Chondrocyte (in vitro differentiated cells): ENCODE measurements at regions not wholly inside any gene's neighbourhood (a gene's known extent, or its start where the extent isn't known, plus 50 kb on each side); places are given as distances from the start of the nearest gene placed in this dataset.
"Not testable (repeated sequence)": the region's sequence is repeated elsewhere in the genome, so short reads cannot be mapped to it uniquely, and the experiment has no call there.

Experiments used
- DNase-seq: peaks from one replicate; pipeline ENCODE4 v3.0.0; 2021; ENCODE audit warnings: mixed read lengths, low spot score
- H3K27ac Mint-ChIP-seq: one replicate; pipeline ENCODE4 v1.8.0; 2021; ENCODE audit warnings: mild to moderate bottlenecking, moderate library complexity, mixed read lengths; ENCODE audit not compliant: unreplicated experiment
- H3K27me3 Mint-ChIP-seq: 2 replicates; pipeline ENCODE4 v1.8.0; 2021; ENCODE audit warnings: low read depth, mixed read lengths
- H3K36me3 Mint-ChIP-seq: 2 replicates; pipeline ENCODE4 v1.8.0; 2021; ENCODE audit warnings: low read depth, mixed read lengths
- H3K4me1 Mint-ChIP-seq: 2 replicates; pipeline ENCODE4 v1.8.0; 2021; ENCODE audit warnings: low read depth, mild to moderate bottlenecking, mixed read lengths
- H3K4me3 Mint-ChIP-seq: one replicate; pipeline ENCODE4 v1.8.0; 2021; ENCODE audit warnings: mild to moderate bottlenecking, moderate library complexity, mixed read lengths; ENCODE audit not compliant: unreplicated experiment
- H3K9me3 Mint-ChIP-seq: 2 replicates; pipeline ENCODE4 v1.8.0; 2021; ENCODE audit warnings: low read depth, mixed read lengths
- CTCF ChIP-seq: fragments of 200-600 bp; sonication (generic); IDR thresholded peaks from 2 replicates; pipeline ENCODE4 v1.5.0; 2021; ENCODE audit warnings: antibody characterized with exemption, mild to moderate bottlenecking, moderate library complexity

- no peak for DNase-seq
- Mint-ChIP-seq H3K27ac (no peak overlapping the region), H3K36me3 (peaks cover 2% of the 10 kb centered on the region)
These were observed 79.4 kb upstream of the TLE4 start for GRCh38 chr9:79492092-79493009.

DNA sequence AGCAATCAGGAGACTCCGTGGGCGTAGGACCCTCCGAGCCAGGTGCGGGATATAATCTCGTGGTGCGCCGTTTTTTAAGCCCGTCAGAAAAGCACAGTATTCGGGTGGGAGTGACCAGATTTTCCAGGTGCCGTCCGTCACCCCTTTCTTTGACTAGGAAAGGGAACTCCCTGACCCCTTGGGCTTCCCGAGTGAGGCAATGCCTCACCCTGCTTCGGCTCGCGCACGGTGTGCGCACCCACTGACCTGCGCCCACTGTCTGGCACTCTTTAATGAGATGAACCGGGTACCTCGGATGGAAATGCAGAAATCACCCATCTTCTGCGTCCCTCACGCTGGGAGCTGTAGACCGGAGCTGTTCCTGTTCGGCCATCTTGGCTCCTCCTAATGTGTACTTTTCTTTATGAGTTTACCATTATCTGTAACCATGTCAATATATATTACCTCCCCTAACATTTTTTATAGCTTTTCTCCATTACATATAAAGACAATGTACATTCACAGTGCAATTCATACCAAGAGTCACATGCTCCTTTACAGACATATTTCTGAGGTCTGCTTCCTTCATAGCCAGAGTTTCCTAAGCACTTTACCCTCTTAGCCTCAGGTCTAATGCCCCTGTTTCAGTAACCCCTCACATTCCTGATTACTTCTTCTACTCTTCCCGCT is 71.4 kb upstream of the TLE4 start:
- H3K4me1 Mint-ChIP-seq, H3K27me3 Mint-ChIP-seq, H3K9me3 Mint-ChIP-seq, H3K27ac Mint-ChIP-seq, H3K36me3 Mint-ChIP-seq, H3K4me3 Mint-ChIP-seq, DNase-seq: not testable (repeated sequence)

More at GRCh38 chr9:79492092-79493009, 79.4 kb upstream of the TLE4 start:
- no peak overlapping the region for H3K4me3 Mint-ChIP-seq
- no peak for TF ChIP-seq CTCF
- peaks cover 8% of the 10 kb centered on the region for H3K9me3 Mint-ChIP-seq
- no peaks in the 10 kb centered on the region for H3K27me3 Mint-ChIP-seq
- H3K4me1 Mint-ChIP-seq = peaks cover 29% of the 10 kb centered on the region

DNA sequence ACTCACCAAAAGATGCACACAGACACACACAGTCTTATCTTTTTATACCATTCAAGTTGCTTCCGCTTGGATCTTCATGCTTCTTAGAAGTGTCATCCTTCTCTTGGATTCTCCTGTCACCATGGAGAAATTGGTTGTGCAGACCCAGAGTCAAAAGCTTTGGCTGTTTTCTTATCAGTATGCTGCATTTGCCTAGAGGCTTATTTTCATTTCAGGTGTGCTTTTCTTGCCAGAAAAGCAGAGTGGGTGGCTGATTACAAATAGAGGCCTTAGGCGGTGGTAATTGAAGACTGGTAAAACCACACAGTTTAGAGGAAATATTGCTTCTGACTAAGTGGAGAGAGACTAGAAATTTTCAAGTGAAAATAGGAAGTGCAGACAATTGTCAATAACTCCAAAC is 70.2 kb upstream of the TLE4 start:
- no peaks in the 10 kb centered on the region for H3K4me1 Mint-ChIP-seq
- H3K27me3 Mint-ChIP-seq = no peaks in the 10 kb centered on the region
- no peak overlapping the region for H3K27ac Mint-ChIP-seq
- DNase-seq = no peak
- H3K9me3 Mint-ChIP-seq = peaks cover 3% of the 10 kb centered on the region
- H3K4me3 Mint-ChIP-seq = no peak overlapping the region
- no peak for TF ChIP-seq CTCF
- H3K36me3 Mint-ChIP-seq = no peaks in the 10 kb centered on the region

GRCh38 chr9:79507801-79508200 is 64.0 kb upstream of the TLE4 start:
- Mint-ChIP-seq H3K4me1 (no peaks in the 10 kb centered on the region), H3K27ac (no peak overlapping the region), H3K4me3 (no peak overlapping the region), H3K9me3 (no peaks in the 10 kb centered on the region), H3K27me3 (no peaks in the 10 kb centered on the region), H3K36me3 (peaks cover 2% of the 10 kb centered on the region)
- no peak for TF ChIP-seq CTCF
- no peak for DNase-seq

GRCh38 chr9:79512251-79512650 is 59.5 kb upstream of the TLE4 start:
- Mint-ChIP-seq H3K4me3 (no peak overlapping the region), H3K36me3 (peaks cover 3% of the 10 kb centered on the region), H3K27ac (no peak overlapping the region), H3K4me1 (no peaks in the 10 kb centered on the region), H3K27me3 (no peaks in the 10 kb centered on the region), H3K9me3 (no peaks in the 10 kb centered on the region)
- no peak for TF ChIP-seq CTCF
- no peak for DNase-seq
